ENCODE measurements at regions not wholly inside any gene's neighbourhood (a gene's known extent, or its start where the extent isn't known, plus 50 kb on each side); places are given as distances from the start of the nearest gene placed in this dataset.

DNA sequence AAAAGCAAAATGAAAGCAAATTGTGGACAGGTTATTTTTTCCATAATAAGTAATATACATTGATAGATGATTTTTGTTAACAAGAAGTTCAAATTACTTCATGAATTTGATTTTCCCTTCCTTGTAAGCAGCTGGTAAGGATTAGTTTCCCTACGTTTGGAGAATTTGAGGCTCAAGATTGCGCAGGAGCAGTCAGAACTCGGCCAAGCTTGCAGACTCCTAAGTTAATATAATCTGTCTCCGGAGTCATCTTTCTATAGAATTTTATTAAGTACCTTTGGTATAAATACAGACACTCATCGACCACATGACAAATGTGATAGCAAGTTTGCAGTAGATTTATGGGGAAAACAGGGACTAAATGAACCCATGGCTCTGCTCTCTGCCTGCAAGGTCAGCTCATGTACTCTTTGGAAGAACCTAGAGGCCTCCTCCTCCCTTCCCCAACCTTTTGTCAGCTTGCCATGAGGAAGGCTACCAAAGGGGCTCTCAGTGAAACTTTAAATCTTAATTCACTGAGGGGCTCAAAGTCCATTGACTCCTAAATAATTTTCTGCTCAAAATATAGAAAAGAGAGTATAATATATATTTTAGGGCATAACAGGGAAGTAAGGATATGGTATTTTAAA, 89.2 kb upstream of the CTTNBP2 start:
- H3K4me3 ChIP-seq = no peak overlapping the region
- DNase-seq = no peak
- intact Hi-C loops (cut with DNase I) = no loop called here
- no peaks in the 10 kb centered on the region for H3K9me3 ChIP-seq
- no peak overlapping the region for H3K27ac ChIP-seq
- H3K27me3 ChIP-seq = no peaks in the 10 kb centered on the region
- TF ChIP-seq, protein P1, sequence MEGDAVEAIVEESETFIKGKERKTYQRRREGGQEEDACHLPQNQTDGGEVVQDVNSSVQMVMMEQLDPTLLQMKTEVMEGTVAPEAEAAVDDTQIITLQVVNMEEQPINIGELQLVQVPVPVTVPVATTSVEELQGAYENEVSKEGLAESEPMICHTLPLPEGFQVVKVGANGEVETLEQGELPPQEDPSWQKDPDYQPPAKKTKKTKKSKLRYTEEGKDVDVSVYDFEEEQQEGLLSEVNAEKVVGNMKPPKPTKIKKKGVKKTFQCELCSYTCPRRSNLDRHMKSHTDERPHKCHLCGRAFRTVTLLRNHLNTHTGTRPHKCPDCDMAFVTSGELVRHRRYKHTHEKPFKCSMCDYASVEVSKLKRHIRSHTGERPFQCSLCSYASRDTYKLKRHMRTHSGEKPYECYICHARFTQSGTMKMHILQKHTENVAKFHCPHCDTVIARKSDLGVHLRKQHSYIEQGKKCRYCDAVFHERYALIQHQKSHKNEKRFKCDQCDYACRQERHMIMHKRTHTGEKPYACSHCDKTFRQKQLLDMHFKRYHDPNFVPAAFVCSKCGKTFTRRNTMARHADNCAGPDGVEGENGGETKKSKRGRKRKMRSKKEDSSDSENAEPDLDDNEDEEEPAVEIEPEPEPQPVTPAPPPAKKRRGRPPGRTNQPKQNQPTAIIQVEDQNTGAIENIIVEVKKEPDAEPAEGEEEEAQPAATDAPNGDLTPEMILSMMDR (IDR thresholded peaks at IDR 0.05) = no peak
- no peaks in the 10 kb centered on the region for H3K36me3 ChIP-seq
- peaks cover 3% of the 10 kb centered on the region for H3K4me1 ChIP-seq
- H3K9ac ChIP-seq (ENCODE audit: low read depth in 2 of 2, low read length in 2 of 2) = no peak overlapping the region

DNA sequence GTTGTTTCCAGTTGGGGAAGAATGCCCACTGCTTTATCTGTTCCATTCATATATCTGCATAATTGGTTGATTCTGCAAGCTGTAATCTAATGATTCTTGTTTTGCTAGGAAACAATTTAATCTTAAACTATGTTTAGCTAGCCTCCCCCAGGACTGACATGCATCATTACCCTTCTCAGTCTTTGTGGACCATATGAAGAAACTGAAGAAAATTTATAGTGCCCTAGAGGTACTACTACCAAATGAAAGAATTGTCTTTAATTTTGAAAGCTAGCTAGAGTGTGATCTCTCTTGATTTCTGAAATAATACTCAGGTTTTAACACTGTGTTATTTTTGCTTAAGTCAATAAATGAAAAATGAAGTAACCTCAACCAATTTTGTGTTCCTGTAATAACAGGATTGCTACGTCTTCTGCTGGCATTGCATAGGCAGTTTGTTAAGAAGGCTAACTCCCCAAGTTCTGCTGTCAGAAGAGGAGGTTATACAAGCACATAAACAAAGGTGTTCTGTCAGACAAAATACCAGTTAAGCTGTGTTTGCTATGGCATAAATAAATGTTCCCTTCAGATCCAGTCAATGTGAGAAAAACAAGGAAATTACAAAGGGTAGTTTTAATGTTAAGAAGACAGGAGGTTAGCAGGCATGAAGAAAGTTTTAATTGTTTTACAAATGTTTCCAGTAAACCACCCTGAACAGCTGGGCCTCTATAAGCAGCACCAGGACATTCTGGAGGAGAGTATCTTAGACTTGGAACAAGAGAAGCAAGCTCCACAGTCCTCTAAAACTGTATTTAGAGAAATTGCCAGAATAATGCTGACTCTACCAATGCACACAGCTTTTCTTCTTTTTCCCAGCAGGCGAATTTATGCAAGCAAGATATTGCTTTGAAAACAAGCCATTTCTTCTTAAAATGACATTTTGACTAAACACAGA, 90.3 kb upstream of the CTTNBP2 start:
- TF ChIP-seq, protein P1 (IDR thresholded peaks at IDR 0.05) = no peak
- H3K27ac ChIP-seq = no peak overlapping the region

DNA sequence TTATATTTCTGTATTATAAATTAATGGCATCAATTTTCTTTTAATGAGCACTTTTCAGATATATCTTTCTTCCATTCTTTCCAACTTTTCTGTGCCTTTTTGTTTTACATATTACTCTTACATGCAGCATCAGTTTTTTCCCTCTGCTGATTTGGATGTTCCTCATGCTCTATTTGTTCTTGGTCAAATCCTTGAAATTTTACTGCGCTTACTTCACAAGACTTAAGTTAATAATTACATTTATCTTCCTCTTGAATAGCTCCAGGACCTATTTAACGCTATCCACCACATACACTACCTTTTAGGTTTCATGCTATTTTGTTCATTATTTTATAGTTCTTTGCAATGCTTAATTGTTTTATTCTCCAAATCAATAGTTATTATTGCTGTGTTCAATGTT, 97.6 kb upstream of the CTTNBP2 start:
- Histone ChIP-seq H3K4me1 (no peaks in the 10 kb centered on the region), H3K4me3 (no peak overlapping the region), H3K36me3 (no peaks in the 10 kb centered on the region), H3K27me3 (no peaks in the 10 kb centered on the region), H3K9me3 (no peaks in the 10 kb centered on the region), H3K27ac (no peak overlapping the region), H3K9ac (ENCODE audit: low read depth in 2 of 2, low read length in 2 of 2) (no peak overlapping the region)
- TF ChIP-seq, protein P1 (IDR thresholded peaks at IDR 0.05) = no peak
- intact Hi-C loops (cut with DNase I) = no loop called here
- DNase-seq = no peak

More for the DNA sequence above, 90.3 kb upstream of the CTTNBP2 start:
- Histone ChIP-seq H3K36me3 (no peaks in the 10 kb centered on the region), H3K27me3 (no peaks in the 10 kb centered on the region), H3K9me3 (no peaks in the 10 kb centered on the region), H3K4me1 (peaks cover 3% of the 10 kb centered on the region), H3K4me3 (no peak overlapping the region), H3K9ac (ENCODE audit: low read depth in 2 of 2, low read length in 2 of 2) (no peak overlapping the region)
- DNase-seq = no peak
- intact Hi-C loops (cut with DNase I) = no loop called here

DNA sequence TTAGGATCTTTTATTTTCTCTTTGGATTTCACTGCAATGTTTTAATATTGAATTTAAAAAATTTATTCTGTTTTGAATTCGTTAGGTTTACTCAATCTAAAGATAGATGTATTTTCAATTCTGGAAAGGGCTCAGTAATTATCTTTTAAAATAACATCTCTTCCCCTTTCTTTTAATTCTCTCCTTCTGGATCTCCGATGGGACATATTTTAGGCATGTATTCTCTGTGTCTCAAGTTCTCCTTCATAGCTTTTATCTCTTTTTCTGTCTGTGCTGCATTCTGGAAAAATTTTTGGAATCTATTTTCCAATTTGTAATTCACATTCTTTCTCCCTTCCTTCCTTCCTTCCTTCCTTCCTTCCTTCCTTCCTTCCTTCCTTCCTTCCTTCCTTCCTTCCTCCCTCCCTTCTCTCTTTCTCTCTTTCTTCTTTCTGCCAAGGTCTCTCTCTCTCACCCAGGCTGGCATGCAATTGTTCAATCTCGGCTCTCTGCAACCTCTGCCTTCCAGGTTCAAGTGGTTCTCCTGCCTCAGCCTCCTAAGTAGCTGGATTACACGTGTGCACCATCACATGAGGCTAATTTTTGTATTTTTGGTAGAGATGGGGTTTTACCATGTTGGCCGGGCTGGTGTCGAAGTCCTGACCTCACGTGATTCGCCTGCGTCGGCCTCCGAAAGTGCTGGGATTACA, 98.5 kb upstream of the CTTNBP2 start:
- H3K27me3 ChIP-seq = no peaks in the 10 kb centered on the region
- H3K9me3 ChIP-seq = no peaks in the 10 kb centered on the region

DNA sequence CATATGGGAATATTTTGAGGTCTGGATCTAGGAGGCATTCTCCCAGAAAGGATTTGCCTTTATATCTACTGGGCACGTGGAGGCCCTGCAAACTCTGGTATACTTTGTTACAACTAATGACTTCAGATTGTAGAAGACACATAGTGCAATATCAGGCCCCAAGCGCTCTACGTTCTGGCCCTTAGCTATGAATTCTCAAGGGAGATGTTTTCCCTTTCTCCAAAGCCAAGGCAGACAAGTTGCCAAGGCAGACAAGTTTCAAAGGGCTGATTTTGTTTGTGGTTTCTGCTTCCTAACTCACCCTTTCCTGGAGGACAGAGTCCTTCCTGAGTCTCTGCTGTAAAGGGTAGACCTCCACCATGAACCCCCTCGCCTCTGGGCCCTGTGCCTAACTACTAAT, 99.4 kb upstream of the CTTNBP2 start:
- no peaks in the 10 kb centered on the region for H3K27me3 ChIP-seq
- intact Hi-C loops (cut with DNase I) = no loop called here
- TF ChIP-seq, protein P1 (IDR thresholded peaks at IDR 0.05) = no peak
- H3K27ac ChIP-seq = no peak overlapping the region
- no peak overlapping the region for H3K9ac ChIP-seq (ENCODE audit: low read depth in 2 of 2, low read length in 2 of 2)
- no peak for DNase-seq
- no peaks in the 10 kb centered on the region for H3K36me3 ChIP-seq
- H3K9me3 ChIP-seq = no peaks in the 10 kb centered on the region
- H3K4me1 ChIP-seq = no peaks in the 10 kb centered on the region
- no peak overlapping the region for H3K4me3 ChIP-seq

More for the DNA sequence above, 98.5 kb upstream of the CTTNBP2 start:
- Histone ChIP-seq H3K4me3 (no peak overlapping the region), H3K36me3 (no peaks in the 10 kb centered on the region), H3K9ac (ENCODE audit: low read depth in 2 of 2, low read length in 2 of 2) (no peak overlapping the region), H3K27ac (no peak overlapping the region), H3K4me1 (no peaks in the 10 kb centered on the region)
- intact Hi-C loops (cut with DNase I) = no loop called here
- TF ChIP-seq, protein P1 (IDR thresholded peaks at IDR 0.05) = no peak
- no peak for DNase-seq

Data from colonic mucosa (tissue), 4 donors.